T47D (cell line): ENCODE measurements at regions not wholly inside any gene's neighbourhood (a gene's known extent, or its start where the extent isn't known, plus 50 kb on each side); places are given as distances from the start of the nearest gene placed in this dataset.
A peak's percentile ranks its signal among the peaks of the same experiment; 100 is the strongest.

Experiments
- DNase-seq, 2 experiments: peaks; one replicate each; pipeline versions ENCODE4 v3.0.0 to v3.0.0-alpha.2; 2011 to 2012; ENCODE audit warnings: low read depth in 1 of 2, low spot score in 1 of 2
- JUND ChIP-seq: IDR thresholded peaks from 2 replicates; pipeline ENCODE4 v1.6.1; 2012; ENCODE audit warnings: low read depth
- in situ Hi-C: cut with HindIII; loops from 2 replicates; pipeline ENCODE4 v1.10.0; 2016; ENCODE audit warnings: low sequenced_read_pairs, low pct_unique_long_range_greater_than_20kb

- no peak for DNase-seq
- in situ Hi-C loops = no loop called here
- TF ChIP-seq JUND = no peak
These were observed 58.4 kb downstream of the ARL4C start for GRCh38 chr2:234438305-234438977.

- in situ Hi-C loops = no loop called here
- no peak for DNase-seq
- TF ChIP-seq JUND = no peak
These were observed 59.1 kb downstream of the ARL4C start for GRCh38 chr2:234437642-234438304.

- in situ Hi-C loops = no loop called here
- no peak for DNase-seq
- TF ChIP-seq JUND = no peak
These were observed 60.4 kb downstream of the ARL4C start for GRCh38 chr2:234436482-234436837.

GRCh38 chr2:234435836-234436481, 60.9 kb downstream of the ARL4C start:
- TF ChIP-seq JUND = no peak
- in situ Hi-C loops = no loop called here

GRCh38 chr2:234433201-234433600, 63.7 kb downstream of the ARL4C start:
- no peak for DNase-seq
- in situ Hi-C loops = no loop called here
- no peak for TF ChIP-seq JUND

More at GRCh38 chr2:234435836-234436481, 60.9 kb downstream of the ARL4C start:
- DNase-seq = no peak

- in situ Hi-C loops = no loop called here
- DNase-seq = no peak
- no peak for TF ChIP-seq JUND
These were observed 66.0 kb downstream of the ARL4C start for GRCh38 chr2:234430871-234431270.

GRCh38 chr2:234429265-234429664, 67.6 kb downstream of the ARL4C start:
- in situ Hi-C loops = no loop called here
- TF ChIP-seq JUND = no peak
- DNase-seq = no peak

GRCh38 chr2:234427081-234428061, 69.5 kb downstream of the ARL4C start:
- in situ Hi-C loops = no loop called here
- DNase-seq = peak in 1 of 2 experiments; percentile 7
- TF ChIP-seq JUND = no peak

- TF ChIP-seq JUND = no peak
- in situ Hi-C loops = no loop called here
- DNase-seq = no peak
These were observed 70.3 kb downstream of the ARL4C start for GRCh38 chr2:234426616-234427015.

GRCh38 chr2:234425639-234426603, 71.0 kb downstream of the ARL4C start:
- DNase-seq = no peak
- in situ Hi-C loops = no loop called here
- TF ChIP-seq JUND = no peak

GRCh38 chr2:234423884-234424283, 73.0 kb downstream of the ARL4C start:
- DNase-seq = no peak
- no peak for TF ChIP-seq JUND
- in situ Hi-C loops = no loop called here

- no peak for TF ChIP-seq JUND
- no peak for DNase-seq
- in situ Hi-C loops = no loop called here
These were observed 73.9 kb downstream of the ARL4C start for GRCh38 chr2:234422981-234423431.
